ENCODE measurements at regions not wholly inside any gene's neighbourhood (a gene's known extent, or its start where the extent isn't known, plus 50 kb on each side); places are given as distances from the start of the nearest gene placed in this dataset.
A peak's percentile ranks its signal among the peaks of the same experiment; 100 is the strongest.

DNA sequence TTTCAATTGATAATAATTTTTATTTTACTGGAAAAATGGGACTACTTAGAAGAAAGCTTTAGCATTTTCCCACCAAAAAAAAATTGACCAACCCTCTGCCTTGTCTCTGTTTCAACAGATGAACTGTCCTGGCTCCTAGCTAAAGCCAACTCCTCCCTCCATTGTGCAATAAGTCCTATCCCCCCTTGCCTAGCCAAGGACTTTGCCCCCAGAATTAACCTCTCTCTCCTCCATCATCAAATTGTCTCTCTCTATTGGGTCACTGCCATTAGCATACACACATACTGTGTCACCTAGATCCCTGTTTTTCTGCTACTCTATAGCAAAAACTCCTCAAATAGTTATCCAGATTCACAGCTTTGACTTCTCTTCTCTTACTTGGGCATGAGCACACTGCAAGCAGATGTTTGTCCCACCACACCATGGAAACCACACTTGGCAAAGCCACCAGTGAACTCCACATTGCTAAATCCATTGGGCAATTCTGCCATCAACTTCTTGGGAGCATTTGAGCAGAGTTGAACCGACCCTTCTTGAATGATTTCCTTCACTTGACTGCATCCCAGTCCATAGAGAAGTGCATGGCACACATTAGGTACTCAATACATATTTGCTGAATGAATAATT lies 91.4 kb upstream of the NEBL start:
- no peak overlapping the region for H3K27ac ChIP-seq (ENCODE audit: low read length)
- no peaks in the 10 kb centered on the region for H3K4me1 ChIP-seq (ENCODE audit: control insufficient read depth, insufficient read depth, low read length)
- H3K4me3 ChIP-seq (ENCODE audit: low read length), result no peak overlapping the region
- WGBS (ENCODE audit: insufficient coverage, low lambda C conversion rate), result no CpG with 5 or more reads among the region's 1 CpG
- no peaks in the 10 kb centered on the region for H3K27me3 ChIP-seq (ENCODE audit: control insufficient read depth, insufficient read depth, low read length)
- DNase-seq, result peak in 1 of 2 donors; percentile 9
- no peaks in the 10 kb centered on the region for H3K36me3 ChIP-seq (ENCODE audit: control insufficient read depth, insufficient read depth, low read length)
- H3K9me3 ChIP-seq (ENCODE audit: control insufficient read depth, low read depth, low read length), result no peaks in the 10 kb centered on the region

DNA sequence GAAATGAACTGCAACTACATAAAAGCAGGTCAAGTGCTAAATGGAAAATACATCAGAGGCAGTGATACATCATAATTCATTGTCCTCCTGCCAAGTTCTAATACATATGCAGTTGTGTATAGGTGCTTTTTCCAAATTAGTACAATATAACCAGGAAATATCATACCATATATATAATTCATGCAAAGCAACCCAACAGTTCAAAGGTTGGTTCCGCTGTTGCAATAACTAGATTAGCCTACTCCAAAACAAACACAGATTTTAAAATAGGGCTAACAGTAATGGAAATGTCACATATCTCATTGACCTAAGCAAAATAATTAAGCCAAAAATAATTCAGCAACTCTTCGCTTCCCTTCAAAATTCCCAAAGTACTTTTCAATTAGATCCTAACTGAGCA lies 88.9 kb upstream of the NEBL start:
- no CpG with 5 or more reads among the region's 2 CpGs for WGBS (ENCODE audit: insufficient coverage, low lambda C conversion rate)
- Histone ChIP-seq H3K9me3 (ENCODE audit: control insufficient read depth, low read depth, low read length) (no peaks in the 10 kb centered on the region), H3K4me1 (ENCODE audit: control insufficient read depth, insufficient read depth, low read length) (no peaks in the 10 kb centered on the region), H3K27ac (ENCODE audit: low read length) (no peak overlapping the region), H3K27me3 (ENCODE audit: control insufficient read depth, insufficient read depth, low read length) (no peaks in the 10 kb centered on the region), H3K4me3 (ENCODE audit: low read length) (no peak overlapping the region), H3K36me3 (ENCODE audit: control insufficient read depth, insufficient read depth, low read length) (no peaks in the 10 kb centered on the region)
- DNase-seq, result peak; percentile 25 to 81

DNA sequence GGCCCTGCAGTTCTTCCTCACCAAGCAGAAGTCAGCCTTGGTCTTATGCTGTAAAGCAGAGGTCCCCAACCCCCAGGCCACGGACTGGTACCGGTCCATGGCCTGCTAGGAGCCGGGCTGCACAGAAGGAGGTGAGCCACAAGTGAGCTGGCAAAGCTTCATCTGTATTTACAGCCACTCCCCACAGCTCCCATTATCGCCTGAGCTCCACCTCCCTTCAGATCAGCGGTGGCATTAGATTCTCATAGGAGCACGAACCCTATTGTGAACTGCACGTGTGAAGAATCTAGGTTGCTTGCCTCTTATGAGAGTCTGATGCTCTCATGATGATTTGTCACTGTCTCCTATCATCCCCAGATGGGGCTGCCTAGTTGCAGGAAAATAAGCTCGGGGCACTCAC lies 87.6 kb upstream of the NEBL start:
- no peak overlapping the region for H3K4me3 ChIP-seq (ENCODE audit: low read length)
- no peaks in the 10 kb centered on the region for H3K27me3 ChIP-seq (ENCODE audit: control insufficient read depth, insufficient read depth, low read length)
- no peaks in the 10 kb centered on the region for H3K9me3 ChIP-seq (ENCODE audit: control insufficient read depth, low read depth, low read length)
- no peaks in the 10 kb centered on the region for H3K36me3 ChIP-seq (ENCODE audit: control insufficient read depth, insufficient read depth, low read length)
- H3K27ac ChIP-seq (ENCODE audit: low read length), result no peak overlapping the region
- no peak for DNase-seq
- no CpG with 5 or more reads among the region's 8 CpGs for WGBS (ENCODE audit: insufficient coverage, low lambda C conversion rate)
- H3K4me1 ChIP-seq (ENCODE audit: control insufficient read depth, insufficient read depth, low read length), result no peaks in the 10 kb centered on the region

DNA sequence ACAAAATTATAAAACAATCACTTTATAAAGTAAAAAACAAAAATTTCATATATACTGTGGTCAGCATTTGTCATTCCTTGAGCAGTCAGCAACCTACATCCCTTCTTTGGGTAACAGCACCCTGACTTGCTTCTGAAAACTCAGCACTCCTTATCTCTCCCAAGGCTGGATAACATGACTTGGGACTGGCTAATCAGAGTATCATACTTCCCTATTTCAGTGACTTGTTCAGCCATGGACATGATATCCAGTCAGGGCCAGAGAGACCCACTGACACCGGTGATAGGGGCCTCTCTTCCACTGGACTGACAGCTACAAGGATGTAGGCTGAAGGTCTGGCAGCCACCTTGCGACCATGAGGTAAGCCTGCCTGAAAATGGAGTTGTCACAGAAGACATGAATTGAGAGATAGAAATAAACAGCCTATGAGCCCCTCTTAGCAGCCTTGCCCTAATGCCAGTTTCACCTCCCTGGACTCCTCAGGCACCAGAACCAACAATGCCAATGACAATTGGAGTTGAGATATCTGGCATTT lies 84.4 kb upstream of the NEBL start:
- Histone ChIP-seq H3K36me3 (ENCODE audit: control insufficient read depth, insufficient read depth, low read length) (no peaks in the 10 kb centered on the region), H3K9me3 (ENCODE audit: control insufficient read depth, low read depth, low read length) (no peaks in the 10 kb centered on the region), H3K27me3 (ENCODE audit: control insufficient read depth, insufficient read depth, low read length) (no peaks in the 10 kb centered on the region), H3K4me1 (ENCODE audit: control insufficient read depth, insufficient read depth, low read length) (peaks cover 5% of the 10 kb centered on the region), H3K4me3 (ENCODE audit: low read length) (no peak overlapping the region), H3K27ac (ENCODE audit: low read length) (no peak overlapping the region)
- DNase-seq, result no peak
- 100% methylated on average over 1 of the region's 2 CpGs for WGBS (ENCODE audit: insufficient coverage, low lambda C conversion rate)

DNA sequence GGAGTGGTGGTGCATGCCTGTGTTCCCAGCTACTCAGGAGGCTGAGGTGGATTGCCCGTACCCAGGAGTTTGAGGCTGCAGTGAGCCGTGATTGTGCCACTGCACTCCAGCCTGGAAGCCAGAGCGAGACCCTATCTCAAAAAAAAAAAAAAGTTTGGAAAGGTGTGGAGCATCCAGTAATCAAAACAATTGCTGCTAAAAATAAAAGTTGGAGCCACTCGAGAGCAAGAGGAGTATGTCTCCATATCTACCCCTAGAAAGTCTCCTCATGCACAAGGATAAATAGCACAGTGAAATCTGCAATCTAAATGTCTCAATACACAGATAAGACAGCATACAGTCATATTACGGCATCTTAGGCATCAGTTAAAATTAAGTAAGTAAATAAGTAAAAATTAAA lies 81.5 kb upstream of the NEBL start:
- Histone ChIP-seq H3K36me3 (ENCODE audit: control insufficient read depth, insufficient read depth, low read length) (no peaks in the 10 kb centered on the region), H3K4me1 (ENCODE audit: control insufficient read depth, insufficient read depth, low read length) (peaks cover 5% of the 10 kb centered on the region), H3K4me3 (ENCODE audit: low read length) (no peak overlapping the region), H3K27ac (ENCODE audit: low read length) (no peak overlapping the region), H3K27me3 (ENCODE audit: control insufficient read depth, insufficient read depth, low read length) (no peaks in the 10 kb centered on the region), H3K9me3 (ENCODE audit: control insufficient read depth, low read depth, low read length) (no peaks in the 10 kb centered on the region)
- no peak for DNase-seq
- 86% methylated on average over 1 of the region's 5 CpGs for WGBS (ENCODE audit: insufficient coverage, low lambda C conversion rate)

DNA sequence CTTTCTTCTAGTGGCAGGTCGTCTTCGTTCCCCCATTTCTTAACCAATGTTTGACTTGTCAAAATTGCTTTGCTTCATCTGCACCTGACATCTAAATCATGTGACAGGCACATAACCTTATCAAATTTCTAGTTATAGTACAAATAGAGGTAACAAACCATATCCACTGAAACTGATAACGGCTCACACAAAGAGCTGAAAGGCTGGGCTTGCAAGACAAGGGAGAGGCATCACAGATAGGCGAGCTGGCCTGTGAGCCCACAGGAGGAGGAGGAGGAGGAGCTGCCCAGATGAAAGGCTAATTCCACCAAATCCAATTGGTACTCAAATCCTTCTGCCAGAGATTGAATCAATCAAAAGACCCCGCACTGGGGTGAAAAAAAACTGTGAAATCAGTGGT lies 80.2 kb upstream of the NEBL start:
- peak; percentile 5 to 45 for DNase-seq
- Histone ChIP-seq H3K4me3 (ENCODE audit: low read length) (no peak overlapping the region), H3K9me3 (ENCODE audit: control insufficient read depth, low read depth, low read length) (no peaks in the 10 kb centered on the region), H3K36me3 (ENCODE audit: control insufficient read depth, insufficient read depth, low read length) (no peaks in the 10 kb centered on the region), H3K27me3 (ENCODE audit: control insufficient read depth, insufficient read depth, low read length) (no peaks in the 10 kb centered on the region), H3K27ac (ENCODE audit: low read length) (no peak overlapping the region), H3K4me1 (ENCODE audit: control insufficient read depth, insufficient read depth, low read length) (peaks cover 5% of the 10 kb centered on the region)
- 16% methylated on average over 2 of the region's 5 CpGs for WGBS (ENCODE audit: insufficient coverage, low lambda C conversion rate)

DNA sequence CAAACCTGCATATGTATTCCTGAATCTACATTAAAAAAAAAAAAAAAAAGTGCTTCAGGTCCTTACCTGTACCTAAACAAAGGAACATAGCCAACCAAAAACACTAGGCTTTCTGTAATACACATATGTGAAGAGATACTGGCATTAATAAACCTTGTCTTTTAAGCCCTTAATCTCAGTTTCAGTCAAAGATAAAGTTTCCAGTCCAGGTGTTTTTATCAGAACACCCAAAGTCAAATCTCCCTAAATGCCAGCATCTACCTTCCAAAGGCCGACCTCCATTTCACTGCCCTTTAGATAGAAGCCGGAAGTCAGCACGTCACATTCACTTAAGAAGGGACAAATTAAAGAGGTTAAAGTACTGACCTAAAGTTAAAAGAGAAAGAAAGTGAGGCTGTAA lies 79.8 kb upstream of the NEBL start:
- WGBS (ENCODE audit: insufficient coverage, low lambda C conversion rate), result 0% methylated on average over 1 of the region's 3 CpGs
- H3K36me3 ChIP-seq (ENCODE audit: control insufficient read depth, insufficient read depth, low read length), result no peaks in the 10 kb centered on the region
- H3K4me3 ChIP-seq (ENCODE audit: low read length), result no peak overlapping the region
- H3K27ac ChIP-seq (ENCODE audit: low read length), result no peak overlapping the region
- H3K27me3 ChIP-seq (ENCODE audit: control insufficient read depth, insufficient read depth, low read length), result no peaks in the 10 kb centered on the region
- no peak for DNase-seq
- peaks cover 5% of the 10 kb centered on the region for H3K4me1 ChIP-seq (ENCODE audit: control insufficient read depth, insufficient read depth, low read length)
- no peaks in the 10 kb centered on the region for H3K9me3 ChIP-seq (ENCODE audit: control insufficient read depth, low read depth, low read length)

DNA sequence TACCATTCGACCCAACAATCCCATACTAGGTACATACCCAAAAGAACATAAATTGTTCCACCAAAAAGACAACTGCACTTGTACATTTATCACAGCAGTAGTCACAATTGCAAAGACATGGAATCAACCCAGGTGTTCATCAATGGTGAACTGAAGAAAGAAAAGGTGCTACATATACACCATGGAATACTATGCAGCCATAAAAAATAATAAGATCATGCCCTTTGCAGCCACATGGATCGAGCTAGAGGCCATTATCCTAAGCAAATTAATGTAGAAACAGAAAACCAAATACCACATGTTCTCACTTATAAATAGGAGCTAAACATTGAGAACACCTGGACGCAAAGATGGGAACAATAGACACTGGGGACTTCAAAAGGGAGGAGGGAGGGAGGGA lies 79.3 kb upstream of the NEBL start:
- DNase-seq, result no peak
- no peak overlapping the region for H3K4me3 ChIP-seq (ENCODE audit: low read length)
- H3K9me3 ChIP-seq (ENCODE audit: control insufficient read depth, low read depth, low read length), result no peaks in the 10 kb centered on the region
- H3K36me3 ChIP-seq (ENCODE audit: control insufficient read depth, insufficient read depth, low read length), result no peaks in the 10 kb centered on the region
- H3K4me1 ChIP-seq (ENCODE audit: control insufficient read depth, insufficient read depth, low read length), result peaks cover 5% of the 10 kb centered on the region
- H3K27me3 ChIP-seq (ENCODE audit: control insufficient read depth, insufficient read depth, low read length), result no peaks in the 10 kb centered on the region
- no peak overlapping the region for H3K27ac ChIP-seq (ENCODE audit: low read length)
- no CpG with 5 or more reads among the region's 3 CpGs for WGBS (ENCODE audit: insufficient coverage, low lambda C conversion rate)

DNA sequence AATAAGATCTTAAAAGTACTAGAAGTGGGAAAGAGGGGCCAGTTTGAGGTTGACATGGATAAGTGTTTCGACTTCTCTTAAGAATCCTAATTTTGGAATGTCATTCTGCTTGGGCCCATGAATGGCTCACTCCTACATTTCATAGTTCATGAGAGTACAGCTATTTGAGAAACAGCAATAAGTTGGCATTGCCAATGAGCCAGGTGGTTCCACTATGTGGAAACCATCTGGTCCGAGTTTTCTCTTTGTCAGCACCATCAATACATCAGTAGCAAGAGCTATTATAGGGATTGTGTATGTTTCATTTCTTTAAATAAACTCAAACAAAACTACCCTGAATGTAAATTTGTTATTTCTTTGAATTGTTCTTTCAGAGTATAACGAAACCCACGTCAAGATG lies 78.1 kb upstream of the NEBL start:
- WGBS (ENCODE audit: insufficient coverage, low lambda C conversion rate), result 90% methylated on average over 2 of the region's 4 CpGs
- DNase-seq, result no peak
- H3K4me3 ChIP-seq (ENCODE audit: low read length), result no peak overlapping the region
- H3K36me3 ChIP-seq (ENCODE audit: control insufficient read depth, insufficient read depth, low read length), result no peaks in the 10 kb centered on the region
- no peaks in the 10 kb centered on the region for H3K9me3 ChIP-seq (ENCODE audit: control insufficient read depth, low read depth, low read length)
- peaks cover 5% of the 10 kb centered on the region for H3K4me1 ChIP-seq (ENCODE audit: control insufficient read depth, insufficient read depth, low read length)
- no peak overlapping the region for H3K27ac ChIP-seq (ENCODE audit: low read length)
- H3K27me3 ChIP-seq (ENCODE audit: control insufficient read depth, insufficient read depth, low read length), result no peaks in the 10 kb centered on the region

DNA sequence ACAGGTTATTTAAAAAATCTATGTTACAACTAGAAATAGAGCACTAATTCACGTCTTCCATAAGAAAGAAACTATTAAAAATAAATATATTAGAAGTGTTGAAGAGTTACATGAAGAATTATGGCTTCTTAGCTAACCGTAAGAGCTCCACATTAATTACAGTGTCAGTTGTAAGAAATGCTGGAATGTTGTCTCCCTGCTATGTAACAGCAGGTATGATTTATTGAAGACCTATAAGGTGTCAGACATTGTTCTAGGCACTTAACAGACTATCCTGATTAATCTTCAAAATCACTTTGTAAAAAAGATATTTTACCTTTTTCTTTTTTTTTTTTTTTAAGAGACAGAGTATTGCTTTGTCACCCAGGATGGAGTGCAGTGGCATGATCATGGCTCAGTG lies 75.8 kb upstream of the NEBL start:
- peaks cover 5% of the 10 kb centered on the region for H3K4me1 ChIP-seq (ENCODE audit: control insufficient read depth, insufficient read depth, low read length)

DNA sequence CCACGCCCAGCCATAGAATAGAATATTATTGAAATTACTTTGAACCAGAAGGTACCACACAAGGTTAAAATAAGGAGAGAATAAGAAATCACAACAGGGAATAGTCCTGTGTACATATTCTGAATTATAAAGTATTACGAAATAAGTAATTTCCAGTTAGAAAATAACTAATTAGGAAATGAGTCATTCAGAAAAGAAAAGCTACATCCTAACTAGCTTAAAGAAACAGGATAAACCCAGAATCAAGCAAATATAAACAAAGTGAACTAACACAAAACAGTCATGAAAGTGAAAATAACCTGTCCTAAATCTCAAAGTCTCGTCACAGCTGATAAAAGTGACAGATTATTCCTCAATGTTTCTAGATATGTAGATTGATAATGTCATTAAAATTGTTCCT lies 74.8 kb upstream of the NEBL start:
- Histone ChIP-seq H3K27me3 (ENCODE audit: control insufficient read depth, insufficient read depth, low read length) (no peaks in the 10 kb centered on the region), H3K4me1 (ENCODE audit: control insufficient read depth, insufficient read depth, low read length) (no peaks in the 10 kb centered on the region), H3K4me3 (ENCODE audit: low read length) (no peak overlapping the region), H3K27ac (ENCODE audit: low read length) (no peak overlapping the region), H3K36me3 (ENCODE audit: control insufficient read depth, insufficient read depth, low read length) (no peaks in the 10 kb centered on the region), H3K9me3 (ENCODE audit: control insufficient read depth, low read depth, low read length) (no peaks in the 10 kb centered on the region)
- 86% methylated on average over 2 of the region's 3 CpGs for WGBS (ENCODE audit: insufficient coverage, low lambda C conversion rate)
- DNase-seq, result no peak

More for the DNA sequence above, 75.8 kb upstream of the NEBL start:
- no peak for DNase-seq
- Histone ChIP-seq H3K27me3 (ENCODE audit: control insufficient read depth, insufficient read depth, low read length) (no peaks in the 10 kb centered on the region), H3K27ac (ENCODE audit: low read length) (no peak overlapping the region), H3K4me3 (ENCODE audit: low read length) (no peak overlapping the region), H3K9me3 (ENCODE audit: control insufficient read depth, low read depth, low read length) (no peaks in the 10 kb centered on the region), H3K36me3 (ENCODE audit: control insufficient read depth, insufficient read depth, low read length) (no peaks in the 10 kb centered on the region)
- 100% methylated on average over 2 of the region's 2 CpGs for WGBS (ENCODE audit: insufficient coverage, low lambda C conversion rate)

Measured in large intestine (tissue), 3 donors.